Colonic mucosa (tissue), 4 donors: ENCODE measurements at regions not wholly inside any gene's neighbourhood (a gene's known extent, or its start where the extent isn't known, plus 50 kb on each side); places are given as distances from the start of the nearest gene placed in this dataset.

Source experiments
- DNase-seq: peaks from one replicate; pipeline ENCODE4 v3.0.0-alpha.2; 2020
- H3K27ac ChIP-seq: fragments of 200-600 bp; one replicate; pipeline ENCODE4 v1.8.0; 2021
- H3K27me3 ChIP-seq: fragments of 200-600 bp; one replicate; pipeline ENCODE4 v1.8.0; 2021
- H3K36me3 ChIP-seq: fragments of 200-600 bp; one replicate; pipeline ENCODE4 v1.8.0; 2021
- H3K4me1 ChIP-seq: fragments of 200-600 bp; one replicate; pipeline ENCODE4 v1.8.0; 2021; ENCODE audit warnings: mild to moderate bottlenecking
- H3K4me3 ChIP-seq: fragments of 200-600 bp; one replicate; pipeline ENCODE4 v1.8.0; 2021
- H3K9ac ChIP-seq, 2 donors: one replicate each; pipeline ENCODE4 v1.7.0; 2013; ENCODE audit warnings: control low read depth in 2 of 2, low read depth in 2 of 2, low read length in 2 of 2
- H3K9me3 ChIP-seq: fragments of 200-600 bp; one replicate; pipeline ENCODE4 v1.8.0; 2021
- intact Hi-C: fragments of 100-400 bp; cut with DNase I; formaldehyde crosslinking; loops from one replicate; pipeline ENCODE4 v1.14.1; 2022
- TF ChIP-seq, protein P1 (sequence below): fragments of 200-600 bp; IDR thresholded peaks from one replicate; pipeline ENCODE4 v1.8.0; 2022; ENCODE audit warnings: antibody characterized with exemption, mild to moderate bottlenecking
- donor health status: healthy.
- donor health status: DM: no; HTN: no; CAD: no.
- donor health status: DM: no; HTN: no; CAD: no.

GRCh38 chr18:77433076-77433475 lies 183.4 kb downstream of the GALR1 start:
- no peaks in the 10 kb centered on the region for H3K27me3 ChIP-seq
- H3K4me1 ChIP-seq: no peaks in the 10 kb centered on the region
- no peak for DNase-seq
- no peaks in the 10 kb centered on the region for H3K9me3 ChIP-seq
- TF ChIP-seq, protein P1, sequence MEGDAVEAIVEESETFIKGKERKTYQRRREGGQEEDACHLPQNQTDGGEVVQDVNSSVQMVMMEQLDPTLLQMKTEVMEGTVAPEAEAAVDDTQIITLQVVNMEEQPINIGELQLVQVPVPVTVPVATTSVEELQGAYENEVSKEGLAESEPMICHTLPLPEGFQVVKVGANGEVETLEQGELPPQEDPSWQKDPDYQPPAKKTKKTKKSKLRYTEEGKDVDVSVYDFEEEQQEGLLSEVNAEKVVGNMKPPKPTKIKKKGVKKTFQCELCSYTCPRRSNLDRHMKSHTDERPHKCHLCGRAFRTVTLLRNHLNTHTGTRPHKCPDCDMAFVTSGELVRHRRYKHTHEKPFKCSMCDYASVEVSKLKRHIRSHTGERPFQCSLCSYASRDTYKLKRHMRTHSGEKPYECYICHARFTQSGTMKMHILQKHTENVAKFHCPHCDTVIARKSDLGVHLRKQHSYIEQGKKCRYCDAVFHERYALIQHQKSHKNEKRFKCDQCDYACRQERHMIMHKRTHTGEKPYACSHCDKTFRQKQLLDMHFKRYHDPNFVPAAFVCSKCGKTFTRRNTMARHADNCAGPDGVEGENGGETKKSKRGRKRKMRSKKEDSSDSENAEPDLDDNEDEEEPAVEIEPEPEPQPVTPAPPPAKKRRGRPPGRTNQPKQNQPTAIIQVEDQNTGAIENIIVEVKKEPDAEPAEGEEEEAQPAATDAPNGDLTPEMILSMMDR: no peak
- H3K4me3 ChIP-seq: no peak overlapping the region
- H3K9ac ChIP-seq: no peak overlapping the region
- no peak overlapping the region for H3K27ac ChIP-seq
- intact Hi-C loops: no loop called here
- H3K36me3 ChIP-seq: no peaks in the 10 kb centered on the region

DNA sequence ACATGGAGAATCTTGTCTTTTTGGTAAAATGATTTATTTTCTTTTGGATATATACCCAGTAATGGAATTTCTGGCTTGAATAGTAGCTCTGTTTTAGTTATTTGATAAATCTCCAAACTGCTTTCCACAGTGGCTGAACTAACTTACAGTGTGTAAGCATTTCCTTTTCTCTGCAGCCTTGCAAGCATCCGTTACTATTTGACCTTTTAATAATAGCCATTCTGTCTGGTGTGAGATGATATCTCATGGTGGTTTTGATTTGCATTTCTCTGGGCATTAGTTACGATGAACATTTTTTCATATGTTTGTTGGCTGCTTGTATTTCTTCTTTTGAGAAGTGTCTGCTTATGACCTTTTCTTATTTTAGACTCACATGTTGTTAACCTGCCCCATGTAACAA lies 190.2 kb downstream of the GALR1 start:
- H3K4me3 ChIP-seq: no peak overlapping the region
- intact Hi-C loops: no loop called here

GRCh38 chr18:77442393-77442792 lies 192.7 kb downstream of the GALR1 start:
- intact Hi-C loops: no loop called here
- Histone ChIP-seq H3K4me1 (no peaks in the 10 kb centered on the region), H3K36me3 (no peaks in the 10 kb centered on the region), H3K4me3 (no peak overlapping the region), H3K27ac (no peak overlapping the region), H3K27me3 (no peaks in the 10 kb centered on the region), H3K9me3 (no peaks in the 10 kb centered on the region), H3K9ac (no peak overlapping the region)
- TF ChIP-seq, protein P1: no peak
- no peak for DNase-seq

More for the DNA sequence above, 190.2 kb downstream of the GALR1 start:
- H3K36me3 ChIP-seq: no peaks in the 10 kb centered on the region
- H3K27ac ChIP-seq: no peak overlapping the region
- H3K9me3 ChIP-seq: no peaks in the 10 kb centered on the region
- no peaks in the 10 kb centered on the region for H3K4me1 ChIP-seq
- DNase-seq: no peak
- H3K27me3 ChIP-seq: no peaks in the 10 kb centered on the region
- TF ChIP-seq, protein P1: no peak
- H3K9ac ChIP-seq: no peak overlapping the region

- TF ChIP-seq, protein P1: no peak
- H3K4me3 ChIP-seq: no peak overlapping the region
- no peak for DNase-seq
- no peaks in the 10 kb centered on the region for H3K4me1 ChIP-seq
- H3K27me3 ChIP-seq: no peaks in the 10 kb centered on the region
- H3K9ac ChIP-seq: no peak overlapping the region
- H3K27ac ChIP-seq: no peak overlapping the region
- no peaks in the 10 kb centered on the region for H3K36me3 ChIP-seq
- H3K9me3 ChIP-seq: no peaks in the 10 kb centered on the region
- intact Hi-C loops: no loop called here
These were observed 194.7 kb downstream of the GALR1 start for GRCh38 chr18:77444385-77444784.

GRCh38 chr18:77448046-77448445 lies 198.4 kb downstream of the GALR1 start:
- Histone ChIP-seq H3K9me3 (no peaks in the 10 kb centered on the region), H3K27me3 (no peaks in the 10 kb centered on the region), H3K4me3 (no peak overlapping the region), H3K27ac (no peak overlapping the region), H3K36me3 (no peaks in the 10 kb centered on the region), H3K9ac (no peak overlapping the region), H3K4me1 (no peaks in the 10 kb centered on the region)
- TF ChIP-seq, protein P1: no peak
- intact Hi-C loops: no loop called here
- DNase-seq: no peak

DNA sequence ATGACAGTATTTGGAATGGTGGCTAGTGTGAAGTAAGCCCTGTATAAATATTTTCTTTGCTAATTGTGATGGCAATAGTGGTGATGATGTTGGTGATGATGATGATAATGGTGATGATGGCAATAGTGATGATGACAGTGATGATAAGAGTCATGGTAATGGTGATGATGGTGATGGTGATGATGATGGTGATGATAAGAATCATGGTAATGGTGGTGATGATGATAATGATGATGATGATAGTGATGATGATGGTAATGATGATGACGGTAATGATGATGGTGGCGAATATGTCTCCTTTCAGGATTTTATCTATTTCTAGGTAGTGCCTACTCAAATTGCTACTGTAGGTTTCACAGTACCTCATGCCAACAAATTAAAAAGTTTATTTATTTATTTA lies 205.4 kb downstream of the GALR1 start:
- Histone ChIP-seq H3K36me3 (no peaks in the 10 kb centered on the region), H3K27ac (no peak overlapping the region), H3K9ac (no peak overlapping the region), H3K4me1 (no peaks in the 10 kb centered on the region), H3K27me3 (no peaks in the 10 kb centered on the region), H3K4me3 (no peak overlapping the region), H3K9me3 (no peaks in the 10 kb centered on the region)
- no peak for DNase-seq
- TF ChIP-seq, protein P1: no peak
- intact Hi-C loops: no loop called here
